Caco-2 (cell line): ENCODE measurements at regions not wholly inside any gene's neighbourhood (a gene's known extent, or its start where the extent isn't known, plus 50 kb on each side); places are given as distances from the start of the nearest gene placed in this dataset.

Source experiments
- BruUV-seq: library from RNA; stranded (reverse); fragments of 400-500 nt; replicated peaks from 2 replicates; lab custom pipeline; 2021; lab: Mats Ljungman, UMichigan
- CTCF ChIA-PET: fragments of 300-600 bp; sonication (Branson Sonifier 250); formaldehyde crosslinking; loops from one replicate; lab custom pipeline; 2022; ENCODE audit warnings: antibody characterized with exemption; lab: Charles Lee
- POLR2A ChIA-PET: fragments of 300-600 bp; sonication (Branson Sonifier 250); formaldehyde crosslinking; loops from one replicate; lab custom pipeline; 2022; ENCODE audit warnings: antibody characterized with exemption; lab: Charles Lee
- DNase-seq, 2 experiments: peaks; one replicate each; pipeline versions ENCODE4 v3.0.0 to v3.0.0-alpha.2; 2020 to 2022
- H3K27me3 ChIP-seq: replicated peaks from 2 replicates; pipeline ENCODE4 v1.6.0; 2011; ENCODE audit warnings: low read length; ENCODE audit not compliant: control insufficient read depth, insufficient read depth
- H3K36me3 ChIP-seq: 2 replicates; pipeline ENCODE4 v1.5.1; 2011; ENCODE audit warnings: low read length; ENCODE audit not compliant: control insufficient read depth, insufficient read depth
- H3K4me1 ChIP-seq: fragments of 250-450 bp; sonication (Bioruptor Pico); 2 replicates; pipeline ENCODE4 v1.5.1; 2020; ENCODE audit warnings: mild to moderate bottlenecking
- H3K4me3 ChIP-seq: 2 replicates; pipeline ENCODE4 v1.5.1; 2011; ENCODE audit warnings: low read depth, mild to moderate bottlenecking, control low read depth, low read length
- H3K9me3 ChIP-seq: fragments of 250-450 bp; sonication (Bioruptor Pico); 2 replicates; pipeline ENCODE4 v1.5.1; 2020; ENCODE audit warnings: mild to moderate bottlenecking, moderate library complexity
- H3K27ac Mint-ChIP-seq: one replicate; pipeline ENCODE4 v1.8.0; 2022; ENCODE audit warnings: mixed read lengths; ENCODE audit not compliant: unreplicated experiment
- H3K27me3 Mint-ChIP-seq: one replicate; pipeline ENCODE4 v1.8.0; 2022; ENCODE audit warnings: mixed read lengths; ENCODE audit not compliant: insufficient read depth, unreplicated experiment
- H3K36me3 Mint-ChIP-seq: one replicate; pipeline ENCODE4 v1.8.0; 2022; ENCODE audit warnings: mild to moderate bottlenecking, mixed read lengths; ENCODE audit not compliant: insufficient read depth, unreplicated experiment
- H3K4me1 Mint-ChIP-seq: one replicate; pipeline ENCODE4 v1.8.0; 2022; ENCODE audit warnings: low read depth, mixed read lengths; ENCODE audit not compliant: unreplicated experiment
- H3K4me3 Mint-ChIP-seq: one replicate; pipeline ENCODE4 v1.8.0; 2022; ENCODE audit warnings: mild to moderate bottlenecking, moderate library complexity, mixed read lengths; ENCODE audit not compliant: unreplicated experiment
- H3K9me3 Mint-ChIP-seq: one replicate; pipeline ENCODE4 v1.8.0; 2022; ENCODE audit warnings: mixed read lengths; ENCODE audit not compliant: unreplicated experiment
- CTCF ChIP-seq, 2 experiments: fragments of 200-600 bp in 1 of 2; IDR thresholded peaks; 1 replicate in 1 of 2; 2 replicates in 1 of 2; pipeline versions ENCODE4 v1.5.1 to v1.8.0; 2011 to 2022; ENCODE audit warnings: antibody characterized with exemption in 1 of 2, control low read depth in 1 of 2, inconsistent platforms in 1 of 2, low read depth in 1 of 2, low read length in 1 of 2, mild to moderate bottlenecking in 1 of 2, moderate library complexity in 1 of 2; ENCODE audit not compliant: insufficient read depth in 1 of 2, severe bottlenecking in 1 of 2, unreplicated experiment in 1 of 2
- intact Hi-C: fragments of 100-400 bp; cut with micrococcal nuclease; formaldehyde crosslinking; loops from one replicate; pipeline ENCODE4 v1.10.0; 2022; ENCODE audit not compliant: unreplicated experiment

DNA sequence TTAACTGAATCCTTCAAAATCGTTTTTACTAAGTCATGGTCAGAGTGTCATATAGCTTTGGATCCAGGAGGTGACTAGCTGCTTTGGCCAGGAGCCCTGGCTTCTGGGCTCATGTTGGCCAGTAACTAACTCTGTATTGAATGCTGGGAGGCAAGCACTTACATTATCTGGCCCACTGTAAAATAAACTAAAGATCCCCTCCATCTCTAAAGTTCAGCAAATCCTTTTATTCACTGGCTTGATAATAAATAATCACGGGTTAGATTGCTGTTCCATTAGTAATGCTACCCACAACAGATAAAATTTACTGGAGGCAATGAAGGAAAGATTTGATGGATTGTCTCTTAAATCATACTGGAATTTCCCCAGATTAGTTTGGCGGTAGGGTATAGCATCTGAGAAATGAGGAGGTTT lies 382.2 kb upstream of the TLE4 start:
- no peaks in the 10 kb centered on the region for H3K4me1 Mint-ChIP-seq
- peaks cover 4% of the 10 kb centered on the region for H3K27me3 Mint-ChIP-seq
- Histone ChIP-seq H3K4me3 (no peak overlapping the region), H3K4me1 (no peaks in the 10 kb centered on the region), H3K36me3 (no peaks in the 10 kb centered on the region), H3K27me3 (no peaks in the 10 kb centered on the region), H3K9me3 (no peaks in the 10 kb centered on the region)
- no TSS peak for BruUV-seq
- ChIA-PET CTCF (no interaction called here), POLR2A (no interaction called here)
- H3K36me3 Mint-ChIP-seq: no peaks in the 10 kb centered on the region
- H3K27ac Mint-ChIP-seq: no peak overlapping the region
- intact Hi-C loops: no loop called here
- no peak for TF ChIP-seq CTCF (IDR thresholded peaks at IDR 0.05; ENCODE audit: insufficient read depth in 1 of 2, low read depth in 1 of 2, low read length in 1 of 2, severe bottlenecking in 1 of 2, unreplicated experiment in 1 of 2)
- no peaks in the 10 kb centered on the region for H3K9me3 Mint-ChIP-seq
- no peak for DNase-seq
- no peak overlapping the region for H3K4me3 Mint-ChIP-seq

GRCh38 chr9:79193001-79193400 lies 378.8 kb upstream of the TLE4 start:
- no peaks in the 10 kb centered on the region for H3K36me3 Mint-ChIP-seq
- no peak overlapping the region for H3K27ac Mint-ChIP-seq
- BruUV-seq: no TSS peak
- intact Hi-C loops: no loop called here
- no peaks in the 10 kb centered on the region for H3K9me3 Mint-ChIP-seq
- Histone ChIP-seq H3K4me3 (no peak overlapping the region), H3K36me3 (no peaks in the 10 kb centered on the region), H3K4me1 (no peaks in the 10 kb centered on the region), H3K27me3 (no peaks in the 10 kb centered on the region), H3K9me3 (no peaks in the 10 kb centered on the region)
- CTCF ChIA-PET: no interaction called here
- no peak for DNase-seq
- H3K27me3 Mint-ChIP-seq: peaks cover 4% of the 10 kb centered on the region
- TF ChIP-seq CTCF (IDR thresholded peaks at IDR 0.05; ENCODE audit: insufficient read depth in 1 of 2, low read depth in 1 of 2, low read length in 1 of 2, severe bottlenecking in 1 of 2, unreplicated experiment in 1 of 2): no peak
- H3K4me3 Mint-ChIP-seq: no peak overlapping the region
- no peaks in the 10 kb centered on the region for H3K4me1 Mint-ChIP-seq
- POLR2A ChIA-PET: no interaction called here

DNA sequence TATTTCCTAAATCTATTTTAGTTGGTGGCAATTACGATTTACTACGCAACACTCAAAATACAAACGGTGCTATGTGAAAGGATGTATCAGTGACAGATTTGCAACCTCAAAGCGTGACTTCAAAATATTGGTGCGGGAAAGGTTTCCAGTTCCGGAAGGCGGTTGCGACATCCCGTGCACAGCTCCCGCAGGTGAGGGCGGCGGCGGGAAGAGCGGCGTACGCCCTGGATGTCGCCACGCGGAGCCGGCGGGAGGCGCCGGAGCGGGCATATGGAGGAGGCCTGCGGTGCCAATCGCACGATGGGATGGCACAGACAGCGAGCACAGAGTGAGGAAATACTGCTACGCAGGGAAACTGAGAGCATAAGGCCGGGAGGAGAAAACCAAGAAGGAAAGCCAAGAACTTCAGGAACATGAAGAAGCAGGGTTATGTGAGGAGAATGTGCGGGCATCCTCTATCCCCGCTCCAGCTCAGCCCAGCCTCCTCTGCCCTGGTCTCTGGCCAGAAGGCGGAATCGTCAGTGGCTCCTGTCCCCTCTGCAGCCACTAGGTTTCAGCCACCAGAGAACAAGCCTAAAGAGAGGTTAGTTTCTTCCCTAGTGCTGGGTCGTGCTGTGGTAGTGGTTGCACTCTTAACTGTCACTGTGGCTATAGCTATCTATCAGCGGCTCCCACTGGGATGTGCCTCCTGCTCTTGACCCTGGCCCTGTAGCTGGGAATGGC lies 378.1 kb upstream of the TLE4 start:
- no peaks in the 10 kb centered on the region for H3K4me1 ChIP-seq
- no peak overlapping the region for H3K27ac Mint-ChIP-seq
- H3K9me3 Mint-ChIP-seq: no peaks in the 10 kb centered on the region
- H3K4me3 Mint-ChIP-seq: peak overlapping the region; percentile 37
- intact Hi-C loops: no loop called here
- no peak overlapping the region for H3K4me3 ChIP-seq
- H3K36me3 Mint-ChIP-seq: no peaks in the 10 kb centered on the region
- no peak for DNase-seq
- H3K27me3 ChIP-seq: no peaks in the 10 kb centered on the region
- BruUV-seq: no TSS peak
- ChIA-PET POLR2A (no interaction called here), CTCF (no interaction called here)
- H3K27me3 Mint-ChIP-seq: no peaks in the 10 kb centered on the region
- H3K9me3 ChIP-seq: no peaks in the 10 kb centered on the region
- no peaks in the 10 kb centered on the region for H3K4me1 Mint-ChIP-seq
- no peak for TF ChIP-seq CTCF (IDR thresholded peaks at IDR 0.05; ENCODE audit: insufficient read depth in 1 of 2, low read depth in 1 of 2, low read length in 1 of 2, severe bottlenecking in 1 of 2, unreplicated experiment in 1 of 2)
- H3K36me3 ChIP-seq: no peaks in the 10 kb centered on the region
